OCI-LY1 (cell line): ENCODE measurements at regions not wholly inside any gene's neighbourhood (a gene's known extent, or its start where the extent isn't known, plus 50 kb on each side); places are given as distances from the start of the nearest gene placed in this dataset.

Experiments
- EZH2 ChIP-seq: fragments of 200-600 bp; sonication (generic), shearing (Covaris generic); IDR thresholded peaks from 2 replicates; pipeline ENCODE4 v1.8.0; 2017; ENCODE audit warnings: borderline replicate concordance, mixed run types, mild to moderate bottlenecking, antibody characterized with exemption, low read length, moderate library complexity, mixed read lengths
- TF ChIP-seq, protein P1 (sequence below): fragments of 200-600 bp; sonication (generic), shearing (Covaris generic); IDR thresholded peaks from 2 replicates; pipeline ENCODE4 v1.5.1; 2017; ENCODE audit warnings: mild to moderate bottlenecking, antibody characterized with exemption, low read length, moderate library complexity, mixed read lengths

DNA sequence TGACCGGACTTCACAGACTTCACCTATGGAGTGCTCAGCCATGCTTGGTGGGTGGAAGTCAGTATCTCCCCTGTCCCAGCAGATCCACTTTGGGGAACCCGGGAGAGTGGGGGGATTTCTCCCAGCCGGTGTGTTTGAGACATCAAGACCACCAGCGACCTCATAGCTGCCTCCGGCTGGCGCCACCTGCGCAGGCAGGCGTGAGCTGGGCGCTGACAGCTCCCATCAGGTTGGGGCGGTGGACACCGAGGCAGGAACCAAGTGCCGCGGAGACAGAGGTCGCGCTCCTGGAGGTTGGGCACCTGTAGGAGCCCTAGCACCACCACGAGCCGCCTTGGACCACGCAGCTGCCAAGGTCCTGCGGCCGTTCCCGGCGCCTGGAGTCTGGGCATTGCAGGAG is 124.0 kb upstream of the LARP1 start:
- TF ChIP-seq, protein P1, sequence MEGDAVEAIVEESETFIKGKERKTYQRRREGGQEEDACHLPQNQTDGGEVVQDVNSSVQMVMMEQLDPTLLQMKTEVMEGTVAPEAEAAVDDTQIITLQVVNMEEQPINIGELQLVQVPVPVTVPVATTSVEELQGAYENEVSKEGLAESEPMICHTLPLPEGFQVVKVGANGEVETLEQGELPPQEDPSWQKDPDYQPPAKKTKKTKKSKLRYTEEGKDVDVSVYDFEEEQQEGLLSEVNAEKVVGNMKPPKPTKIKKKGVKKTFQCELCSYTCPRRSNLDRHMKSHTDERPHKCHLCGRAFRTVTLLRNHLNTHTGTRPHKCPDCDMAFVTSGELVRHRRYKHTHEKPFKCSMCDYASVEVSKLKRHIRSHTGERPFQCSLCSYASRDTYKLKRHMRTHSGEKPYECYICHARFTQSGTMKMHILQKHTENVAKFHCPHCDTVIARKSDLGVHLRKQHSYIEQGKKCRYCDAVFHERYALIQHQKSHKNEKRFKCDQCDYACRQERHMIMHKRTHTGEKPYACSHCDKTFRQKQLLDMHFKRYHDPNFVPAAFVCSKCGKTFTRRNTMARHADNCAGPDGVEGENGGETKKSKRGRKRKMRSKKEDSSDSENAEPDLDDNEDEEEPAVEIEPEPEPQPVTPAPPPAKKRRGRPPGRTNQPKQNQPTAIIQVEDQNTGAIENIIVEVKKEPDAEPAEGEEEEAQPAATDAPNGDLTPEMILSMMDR = no peak
- no peak for TF ChIP-seq EZH2
